Dendritic cell treated with granulocyte-macrophage colony-stimulating factor and Interleukin-4, amounts not matched to agents 40 ng/mL and 50 ng/mL, for 4 days (primary cell): ENCODE measurements at regions not wholly inside any gene's neighbourhood (a gene's known extent, or its start where the extent isn't known, plus 50 kb on each side); places are given as distances from the start of the nearest gene placed in this dataset.

ENCODE experiments used
- H3K27ac Mint-ChIP-seq: one replicate; pipeline ENCODE4 v1.8.0; 2022; ENCODE audit warnings: mild to moderate bottlenecking, mixed read lengths
- H3K27me3 Mint-ChIP-seq: one replicate; pipeline ENCODE4 v1.8.0; 2022; ENCODE audit warnings: mild to moderate bottlenecking, mixed read lengths
- H3K36me3 Mint-ChIP-seq: one replicate; pipeline ENCODE4 v1.8.0; 2022; ENCODE audit warnings: low read depth, mixed read lengths
- H3K4me1 Mint-ChIP-seq: one replicate; pipeline ENCODE4 v1.8.0; 2022; ENCODE audit warnings: low read depth, mixed read lengths
- H3K4me3 Mint-ChIP-seq: one replicate; pipeline ENCODE4 v1.8.0; 2022; ENCODE audit warnings: mild to moderate bottlenecking, moderate library complexity, mixed read lengths
- H3K9me3 Mint-ChIP-seq: one replicate; pipeline ENCODE4 v1.8.0; 2022; ENCODE audit warnings: mixed read lengths
- intact Hi-C: fragments of 100-400 bp; cut with micrococcal nuclease; formaldehyde crosslinking; loops from one replicate; pipeline ENCODE4 v1.15.0; 2022

- no peak overlapping the region for H3K27ac Mint-ChIP-seq
- H3K4me3 Mint-ChIP-seq: no peak overlapping the region
- no peaks in the 10 kb centered on the region for H3K9me3 Mint-ChIP-seq
- intact Hi-C loops: no loop called here
- peaks cover 39% of the 10 kb centered on the region for H3K27me3 Mint-ChIP-seq
- peaks cover 10% of the 10 kb centered on the region for H3K4me1 Mint-ChIP-seq
- no peaks in the 10 kb centered on the region for H3K36me3 Mint-ChIP-seq
These were observed 276.8 kb upstream of the SESN3 start for GRCh38 chr11:95507794-95508193.

DNA sequence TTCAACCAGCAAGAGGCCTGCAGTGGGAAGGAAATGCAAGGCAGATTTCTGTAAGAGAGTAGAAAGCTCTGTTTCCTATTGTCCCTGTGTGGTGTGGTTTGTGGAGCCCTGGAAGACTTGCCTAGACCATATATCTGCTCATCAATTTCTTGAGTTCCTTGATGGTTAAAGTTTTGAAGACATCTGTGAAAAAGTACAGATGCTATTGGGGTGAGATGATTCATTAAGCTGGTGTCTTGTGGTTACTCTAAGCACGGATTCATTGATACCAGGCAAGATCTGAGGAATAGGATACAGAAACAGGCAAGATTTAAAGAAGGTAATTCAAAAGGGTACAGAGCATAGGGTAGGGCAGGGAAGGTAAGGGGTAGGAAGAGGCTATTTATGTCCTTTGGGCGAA is 275.8 kb upstream of the SESN3 start:
- Mint-ChIP-seq H3K27ac (no peak overlapping the region), H3K9me3 (no peaks in the 10 kb centered on the region), H3K4me1 (peaks cover 10% of the 10 kb centered on the region), H3K27me3 (peaks cover 41% of the 10 kb centered on the region), H3K4me3 (no peak overlapping the region), H3K36me3 (no peaks in the 10 kb centered on the region)
- intact Hi-C loops: no loop called here

DNA sequence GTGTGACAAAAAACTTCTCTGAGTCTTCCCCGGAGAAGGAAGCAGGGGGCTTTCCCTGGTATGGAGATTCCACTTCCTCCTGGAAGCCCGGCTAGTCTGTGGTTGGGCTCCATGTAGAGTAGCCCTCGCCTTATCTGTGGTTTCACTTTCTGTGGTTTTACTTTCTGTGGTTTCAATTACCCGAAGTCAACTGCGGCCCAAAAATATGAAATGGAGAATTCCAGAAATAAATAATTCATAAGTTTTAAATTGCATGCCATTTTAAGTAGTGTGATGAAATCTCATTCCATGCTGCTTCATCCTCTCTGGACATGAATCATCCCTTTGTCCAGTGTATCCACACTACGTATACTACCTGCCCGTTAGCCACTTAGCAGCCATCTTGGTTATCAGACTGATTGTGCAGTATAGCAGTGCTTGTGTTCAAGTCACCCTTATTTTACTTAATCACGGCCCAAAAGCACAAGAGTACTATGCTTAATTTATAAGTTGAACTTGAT is 275.0 kb upstream of the SESN3 start:
- Mint-ChIP-seq H3K9me3 (no peaks in the 10 kb centered on the region), H3K36me3 (no peaks in the 10 kb centered on the region), H3K4me3 (no peak overlapping the region), H3K27ac (no peak overlapping the region), H3K4me1 (peaks cover 10% of the 10 kb centered on the region), H3K27me3 (peaks cover 41% of the 10 kb centered on the region)
- intact Hi-C loops: no loop called here

DNA sequence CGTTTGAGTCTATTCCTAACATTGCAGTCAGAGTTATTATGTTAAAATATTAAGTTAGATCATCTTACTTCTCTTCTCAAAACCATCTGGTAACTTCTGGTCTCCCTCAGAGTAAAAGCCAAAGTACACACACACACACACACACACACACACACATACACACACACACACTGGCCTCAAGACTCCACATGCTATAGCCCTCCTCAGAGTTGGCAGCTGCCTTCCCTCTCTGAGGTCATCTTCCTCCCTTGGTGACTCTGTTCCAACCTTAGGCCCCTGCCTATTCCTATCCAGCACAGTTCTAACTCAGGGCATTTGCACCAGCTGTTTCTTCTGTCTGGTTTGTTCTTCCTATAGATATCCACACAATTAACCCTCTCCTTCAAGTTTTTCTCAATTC is 272.0 kb upstream of the SESN3 start:
- H3K27me3 Mint-ChIP-seq: peaks cover 32% of the 10 kb centered on the region
- H3K36me3 Mint-ChIP-seq: no peaks in the 10 kb centered on the region
- intact Hi-C loops: no loop called here
- H3K4me3 Mint-ChIP-seq: no peak overlapping the region
- H3K4me1 Mint-ChIP-seq: peaks cover 10% of the 10 kb centered on the region
- H3K27ac Mint-ChIP-seq: no peak overlapping the region
- no peaks in the 10 kb centered on the region for H3K9me3 Mint-ChIP-seq

GRCh38 chr11:95502522-95502921 is 271.5 kb upstream of the SESN3 start:
- H3K4me3 Mint-ChIP-seq: no peak overlapping the region
- no peaks in the 10 kb centered on the region for H3K36me3 Mint-ChIP-seq
- peaks cover 10% of the 10 kb centered on the region for H3K4me1 Mint-ChIP-seq
- intact Hi-C loops: no loop called here
- H3K27me3 Mint-ChIP-seq: peaks cover 29% of the 10 kb centered on the region
- H3K27ac Mint-ChIP-seq: no peak overlapping the region
- H3K9me3 Mint-ChIP-seq: no peaks in the 10 kb centered on the region

GRCh38 chr11:95501761-95502266 is 270.8 kb upstream of the SESN3 start:
- H3K27me3 Mint-ChIP-seq: peaks cover 25% of the 10 kb centered on the region
- H3K4me1 Mint-ChIP-seq: peaks cover 10% of the 10 kb centered on the region
- H3K9me3 Mint-ChIP-seq: no peaks in the 10 kb centered on the region
- no peaks in the 10 kb centered on the region for H3K36me3 Mint-ChIP-seq
- intact Hi-C loops: no loop called here
- no peak overlapping the region for H3K4me3 Mint-ChIP-seq
- no peak overlapping the region for H3K27ac Mint-ChIP-seq

- Mint-ChIP-seq H3K27me3 (peaks cover 21% of the 10 kb centered on the region), H3K9me3 (no peaks in the 10 kb centered on the region), H3K4me3 (no peak overlapping the region), H3K27ac (no peak overlapping the region), H3K4me1 (peaks cover 1% of the 10 kb centered on the region), H3K36me3 (no peaks in the 10 kb centered on the region)
- intact Hi-C loops: no loop called here
These were observed 269.5 kb upstream of the SESN3 start for GRCh38 chr11:95500466-95500865.

DNA sequence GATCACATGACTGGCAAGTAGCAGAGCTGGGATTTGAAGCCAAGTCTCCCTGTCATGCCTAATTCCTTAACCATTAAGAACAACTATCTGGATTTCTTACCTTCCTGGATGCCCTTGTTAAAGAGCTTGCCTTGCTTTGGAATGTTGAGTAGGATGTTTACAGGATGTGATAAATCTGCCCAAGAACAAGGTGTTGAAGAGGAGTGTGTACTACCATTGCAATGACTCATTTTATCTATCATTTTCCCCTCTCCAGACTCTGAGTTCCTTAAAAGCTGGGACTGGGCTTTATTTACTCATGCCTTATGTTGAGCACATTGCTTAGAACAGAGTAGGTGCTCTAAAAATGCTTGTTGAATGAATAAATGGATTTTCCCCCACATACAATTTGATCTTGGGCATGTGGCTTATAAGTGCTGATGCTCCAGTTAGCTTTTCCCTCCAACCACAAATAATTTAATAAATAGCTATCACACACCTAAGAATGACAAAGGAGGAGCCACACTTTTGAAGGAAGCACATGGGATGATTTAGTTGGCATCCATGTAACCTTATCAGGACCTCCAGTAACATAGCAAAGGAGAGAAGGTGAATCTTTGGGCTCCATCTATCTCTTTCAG is 268.6 kb upstream of the SESN3 start:
- Mint-ChIP-seq H3K4me3 (no peak overlapping the region), H3K27me3 (peaks cover 18% of the 10 kb centered on the region), H3K4me1 (no peaks in the 10 kb centered on the region), H3K36me3 (no peaks in the 10 kb centered on the region), H3K9me3 (peaks cover under 1% of the 10 kb centered on the region), H3K27ac (no peak overlapping the region)
- intact Hi-C loops: no loop called here

DNA sequence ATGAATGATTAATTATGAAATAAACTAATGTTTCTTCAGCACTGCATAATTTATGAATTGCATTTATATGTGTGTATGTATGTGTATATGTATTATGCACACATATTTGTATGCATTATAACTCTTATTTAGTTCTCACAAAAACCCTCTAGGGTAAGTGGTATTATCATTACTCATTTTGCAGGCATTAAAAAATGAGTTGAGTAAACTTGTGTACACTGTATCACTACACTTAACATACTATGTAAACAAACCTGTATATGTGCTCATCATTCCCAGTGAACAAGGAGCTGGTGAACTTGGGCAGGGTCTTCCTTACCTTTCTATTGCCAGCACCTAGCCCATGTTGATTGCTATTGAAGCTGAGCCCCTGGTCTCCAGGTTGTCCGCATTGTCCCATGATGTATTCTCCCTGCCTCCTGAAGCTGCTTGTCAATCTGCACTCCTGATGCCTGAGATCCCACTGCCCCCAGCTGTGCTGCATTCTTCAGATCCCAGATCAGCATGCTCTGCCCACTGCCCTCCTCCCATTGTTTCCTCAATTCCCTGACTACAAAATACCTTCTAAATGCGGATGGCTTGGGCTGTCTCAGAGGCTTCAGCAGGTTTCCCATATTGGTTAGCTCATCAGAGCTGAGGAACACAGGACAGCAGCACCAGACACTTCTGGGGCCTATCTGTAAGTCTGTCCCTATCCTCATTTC is 267.9 kb upstream of the SESN3 start:
- intact Hi-C loops: no loop called here
- H3K27ac Mint-ChIP-seq: no peak overlapping the region
- H3K36me3 Mint-ChIP-seq: no peaks in the 10 kb centered on the region
- no peak overlapping the region for H3K4me3 Mint-ChIP-seq
- H3K9me3 Mint-ChIP-seq: peaks cover 8% of the 10 kb centered on the region
- H3K4me1 Mint-ChIP-seq: no peaks in the 10 kb centered on the region
- peaks cover 12% of the 10 kb centered on the region for H3K27me3 Mint-ChIP-seq

DNA sequence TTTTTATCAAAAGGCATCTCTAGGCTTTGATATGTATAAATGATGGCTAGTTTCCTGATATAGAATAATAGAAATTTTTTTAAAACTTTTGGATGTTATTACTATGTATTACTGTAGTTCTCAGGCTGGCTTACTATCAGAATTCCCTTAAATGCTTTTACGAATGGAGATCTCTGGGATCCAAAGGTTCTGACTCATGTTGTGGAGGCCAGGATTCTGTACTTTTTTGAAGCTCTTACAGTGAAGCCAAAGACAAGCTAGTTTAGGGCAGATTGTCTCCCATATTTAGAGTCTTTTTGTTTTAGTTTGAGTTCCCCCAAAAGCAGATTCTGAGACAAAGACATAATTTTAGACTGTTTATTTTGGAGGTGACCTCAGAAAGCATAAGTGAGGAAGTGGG is 265.9 kb upstream of the SESN3 start:
- no peak overlapping the region for H3K27ac Mint-ChIP-seq
- intact Hi-C loops: no loop called here
- no peak overlapping the region for H3K4me3 Mint-ChIP-seq
- H3K36me3 Mint-ChIP-seq: no peaks in the 10 kb centered on the region
- no peaks in the 10 kb centered on the region for H3K4me1 Mint-ChIP-seq
- peaks cover 2% of the 10 kb centered on the region for H3K27me3 Mint-ChIP-seq
- peaks cover 9% of the 10 kb centered on the region for H3K9me3 Mint-ChIP-seq

DNA sequence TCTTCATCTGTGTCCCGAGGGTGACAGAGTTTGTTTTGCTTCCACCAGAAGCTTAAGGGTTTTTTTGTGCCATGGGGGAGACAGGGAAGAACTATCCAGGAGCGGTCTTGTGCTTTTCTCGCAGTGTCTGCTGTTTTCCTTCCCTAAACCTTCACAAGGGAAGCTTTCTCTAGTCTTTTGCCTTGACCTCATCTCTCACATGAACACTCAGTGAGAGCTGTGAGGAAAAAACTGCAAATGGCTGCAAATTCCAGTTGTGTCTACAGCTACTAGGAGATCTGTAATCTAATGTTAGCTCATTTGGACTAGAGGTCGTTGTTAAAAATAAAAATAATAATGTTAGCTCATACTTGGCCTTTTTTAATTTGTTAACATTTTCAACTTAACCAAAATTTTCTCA is 264.7 kb upstream of the SESN3 start:
- H3K4me3 Mint-ChIP-seq: no peak overlapping the region
- peaks cover 2% of the 10 kb centered on the region for H3K27me3 Mint-ChIP-seq
- no peaks in the 10 kb centered on the region for H3K4me1 Mint-ChIP-seq
- peaks cover 14% of the 10 kb centered on the region for H3K9me3 Mint-ChIP-seq
- H3K36me3 Mint-ChIP-seq: no peaks in the 10 kb centered on the region
- intact Hi-C loops: no loop called here
- no peak overlapping the region for H3K27ac Mint-ChIP-seq

DNA sequence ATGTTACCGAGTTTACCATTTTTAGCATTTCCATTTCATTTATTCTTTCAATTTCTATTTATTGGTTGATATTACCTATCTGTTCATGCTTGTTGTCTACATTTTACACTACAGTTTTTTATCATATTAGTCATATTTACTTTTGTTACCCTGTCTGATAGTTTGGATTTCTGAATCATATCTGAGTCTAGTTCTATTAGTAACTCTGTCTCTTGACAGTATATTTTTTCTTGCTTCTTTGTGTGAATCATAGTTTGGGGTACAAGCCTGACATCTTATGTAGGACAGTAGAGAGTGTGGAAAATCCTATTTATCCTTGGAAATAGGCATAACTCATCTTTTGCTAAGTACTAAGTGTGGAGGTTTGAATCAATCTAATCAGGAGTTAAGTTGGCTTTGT is 263.9 kb upstream of the SESN3 start:
- Mint-ChIP-seq H3K9me3 (peaks cover 18% of the 10 kb centered on the region), H3K27me3 (peaks cover 2% of the 10 kb centered on the region)

GRCh38 chr11:95494167-95494566 is 263.2 kb upstream of the SESN3 start:
- peaks cover 2% of the 10 kb centered on the region for H3K27me3 Mint-ChIP-seq
- no peaks in the 10 kb centered on the region for H3K36me3 Mint-ChIP-seq
- intact Hi-C loops: no loop called here
- H3K27ac Mint-ChIP-seq: no peak overlapping the region
- H3K9me3 Mint-ChIP-seq: peaks cover 18% of the 10 kb centered on the region
- no peak overlapping the region for H3K4me3 Mint-ChIP-seq
- H3K4me1 Mint-ChIP-seq: no peaks in the 10 kb centered on the region

More for the DNA sequence above, 263.9 kb upstream of the SESN3 start:
- Mint-ChIP-seq H3K27ac (no peak overlapping the region), H3K4me1 (no peaks in the 10 kb centered on the region), H3K4me3 (no peak overlapping the region), H3K36me3 (no peaks in the 10 kb centered on the region)
- intact Hi-C loops: no loop called here

DNA sequence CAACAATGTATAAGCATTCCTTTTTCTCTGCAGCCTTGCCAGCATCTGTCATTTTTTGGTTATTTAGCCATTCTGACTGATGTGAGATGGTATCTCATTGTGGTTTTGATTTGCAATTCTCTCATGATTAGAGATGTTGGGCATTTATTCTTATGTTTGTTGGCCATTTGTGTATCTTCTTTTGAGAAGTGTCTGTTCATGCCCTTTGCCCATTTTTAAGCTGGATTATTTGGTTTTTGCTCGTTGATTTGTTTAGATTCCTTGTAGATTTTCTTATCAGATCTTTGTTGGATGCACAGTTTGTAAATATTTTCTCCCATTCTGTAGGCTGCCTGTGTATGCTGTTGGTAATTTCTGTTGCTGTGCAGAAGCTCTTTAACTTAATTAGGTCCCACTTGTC is 259.6 kb upstream of the SESN3 start:
- Mint-ChIP-seq H3K27ac (no peak overlapping the region), H3K27me3 (no peaks in the 10 kb centered on the region), H3K4me1 (no peaks in the 10 kb centered on the region), H3K4me3 (no peak overlapping the region), H3K36me3 (no peaks in the 10 kb centered on the region), H3K9me3 (peaks cover 18% of the 10 kb centered on the region)
- intact Hi-C loops: no loop called here
